ENCODE measurements at regions not wholly inside any gene's neighbourhood (a gene's known extent, or its start where the extent isn't known, plus 50 kb on each side); places are given as distances from the start of the nearest gene placed in this dataset.

DNA sequence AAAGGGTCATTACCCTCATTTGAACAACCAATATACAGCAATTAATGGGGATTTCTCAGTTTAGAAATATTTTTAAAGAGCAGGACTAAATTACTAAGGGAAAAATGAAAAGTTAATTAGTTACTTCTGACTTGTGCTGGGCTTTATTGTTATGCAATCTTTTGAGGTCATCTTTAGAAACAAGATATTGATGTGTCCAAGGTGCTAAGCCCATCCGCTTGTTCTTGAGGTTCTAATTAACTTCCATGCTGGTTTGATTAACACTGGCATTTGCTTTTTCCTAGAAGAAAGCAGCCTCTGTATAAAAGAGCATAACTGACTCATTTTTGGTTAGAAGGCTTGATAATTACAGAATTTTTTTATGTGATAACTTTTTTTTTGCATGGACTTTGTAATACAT is 256.5 kb upstream of the AGTR1 start:
- Mint-ChIP-seq H3K4me3 (no peak overlapping the region), H3K9me3 (no peaks in the 10 kb centered on the region), H3K4me1 (no peaks in the 10 kb centered on the region), H3K36me3 (ENCODE audit: low read depth) (no peaks in the 10 kb centered on the region), H3K27ac (no peak overlapping the region), H3K27me3 (no peaks in the 10 kb centered on the region)
- no peak for DNase-seq
- intact Hi-C loops (cut with micrococcal nuclease): no loop called here

DNA sequence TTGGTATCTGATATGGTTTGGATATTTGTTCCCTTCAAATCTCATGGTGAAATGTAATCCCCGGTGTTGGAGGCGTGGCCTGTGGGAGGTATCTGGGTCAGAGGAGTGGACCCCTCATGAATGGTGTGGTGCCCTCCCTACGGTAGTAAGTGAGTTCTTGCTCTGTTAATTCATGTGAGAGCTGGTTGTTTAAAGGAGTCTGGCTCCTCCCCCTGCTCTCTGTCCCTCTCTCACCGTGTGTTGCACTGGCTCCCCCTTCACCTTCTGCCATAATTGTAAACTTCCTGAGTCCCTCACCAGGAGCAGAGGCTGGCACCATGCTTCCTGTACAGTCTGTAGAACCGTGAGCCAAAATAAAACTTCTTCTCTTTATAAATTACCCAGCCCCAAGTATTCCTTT is 246.9 kb upstream of the AGTR1 start:
- no peak overlapping the region for H3K4me3 Mint-ChIP-seq
- no peak overlapping the region for H3K27ac Mint-ChIP-seq
- no peak for DNase-seq
- intact Hi-C loops (cut with micrococcal nuclease): no loop called here
- no peaks in the 10 kb centered on the region for H3K27me3 Mint-ChIP-seq
- H3K36me3 Mint-ChIP-seq (ENCODE audit: low read depth): no peaks in the 10 kb centered on the region
- no peaks in the 10 kb centered on the region for H3K9me3 Mint-ChIP-seq
- no peaks in the 10 kb centered on the region for H3K4me1 Mint-ChIP-seq

DNA sequence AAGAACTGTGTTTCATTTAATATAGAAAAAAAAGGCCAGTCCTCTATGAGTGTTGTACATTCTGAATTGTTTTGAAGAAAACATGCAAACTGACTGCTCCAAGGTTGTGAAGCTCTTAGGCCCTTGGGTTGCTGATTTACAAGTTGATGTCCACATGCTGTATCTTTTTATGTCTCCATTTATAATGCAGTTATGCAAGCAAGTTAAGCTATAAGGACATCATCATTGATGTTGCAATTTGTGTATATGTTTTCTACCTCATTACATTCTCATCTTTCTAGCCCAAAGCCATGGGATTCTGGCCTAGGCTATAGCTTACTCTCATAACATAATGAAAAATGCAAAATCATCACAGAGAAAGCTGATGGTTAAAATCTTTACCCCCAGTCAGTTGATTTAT is 245.7 kb upstream of the AGTR1 start:
- no peak overlapping the region for H3K4me3 Mint-ChIP-seq
- H3K9me3 Mint-ChIP-seq: no peaks in the 10 kb centered on the region
- no peaks in the 10 kb centered on the region for H3K36me3 Mint-ChIP-seq (ENCODE audit: low read depth)
- no peak for DNase-seq
- H3K27me3 Mint-ChIP-seq: no peaks in the 10 kb centered on the region
- intact Hi-C loops (cut with micrococcal nuclease): no loop called here
- no peaks in the 10 kb centered on the region for H3K4me1 Mint-ChIP-seq
- H3K27ac Mint-ChIP-seq: no peak overlapping the region

DNA sequence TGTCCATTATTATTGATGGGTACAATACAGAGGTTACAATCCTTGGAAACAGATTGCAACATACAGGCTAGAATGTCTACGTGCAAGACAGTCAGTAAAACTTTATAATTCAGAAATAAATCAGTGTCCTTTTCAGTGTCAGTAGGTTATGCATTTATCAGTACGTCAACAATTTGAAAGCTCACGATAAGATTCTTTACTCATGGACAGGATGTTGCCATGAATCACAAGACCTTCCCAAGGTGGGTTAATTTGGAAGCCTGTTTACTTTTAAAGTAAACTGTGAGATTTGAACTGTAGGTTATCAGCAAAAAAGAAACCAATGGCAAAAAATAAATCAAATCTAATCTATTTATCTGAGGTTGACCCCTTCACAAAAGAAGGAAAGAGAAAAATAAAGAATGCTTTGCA is 243.9 kb upstream of the AGTR1 start:
- DNase-seq: no peak
- H3K36me3 Mint-ChIP-seq (ENCODE audit: low read depth): no peaks in the 10 kb centered on the region

DNA sequence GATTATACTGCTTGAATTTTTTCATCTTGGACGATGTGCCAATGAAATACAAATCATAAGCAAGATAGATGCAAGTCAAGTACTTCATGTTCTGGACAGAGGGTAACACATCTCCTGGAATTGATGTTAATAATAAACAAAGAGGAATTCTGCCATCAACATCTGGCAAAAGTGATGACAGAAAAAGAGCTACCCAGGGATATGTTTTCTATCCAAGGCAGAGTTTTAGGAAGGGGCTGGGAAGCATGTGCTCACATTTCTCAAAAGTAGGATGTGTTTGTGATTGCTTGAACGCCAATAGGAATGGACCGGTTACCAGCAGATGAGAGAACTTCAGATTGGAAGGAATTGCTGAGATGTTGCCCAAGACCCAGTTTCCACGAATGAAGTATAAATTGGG is 242.6 kb upstream of the AGTR1 start:
- intact Hi-C loops (cut with micrococcal nuclease): no loop called here
- Mint-ChIP-seq H3K4me1 (no peaks in the 10 kb centered on the region), H3K4me3 (no peak overlapping the region), H3K27me3 (no peaks in the 10 kb centered on the region), H3K27ac (no peak overlapping the region), H3K36me3 (ENCODE audit: low read depth) (no peaks in the 10 kb centered on the region), H3K9me3 (no peaks in the 10 kb centered on the region)
- no peak for DNase-seq

More for the DNA sequence above, 243.9 kb upstream of the AGTR1 start:
- intact Hi-C loops (cut with micrococcal nuclease): no loop called here
- no peaks in the 10 kb centered on the region for H3K9me3 Mint-ChIP-seq
- no peaks in the 10 kb centered on the region for H3K4me1 Mint-ChIP-seq
- H3K27ac Mint-ChIP-seq: no peak overlapping the region
- no peak overlapping the region for H3K4me3 Mint-ChIP-seq
- H3K27me3 Mint-ChIP-seq: no peaks in the 10 kb centered on the region

DNA sequence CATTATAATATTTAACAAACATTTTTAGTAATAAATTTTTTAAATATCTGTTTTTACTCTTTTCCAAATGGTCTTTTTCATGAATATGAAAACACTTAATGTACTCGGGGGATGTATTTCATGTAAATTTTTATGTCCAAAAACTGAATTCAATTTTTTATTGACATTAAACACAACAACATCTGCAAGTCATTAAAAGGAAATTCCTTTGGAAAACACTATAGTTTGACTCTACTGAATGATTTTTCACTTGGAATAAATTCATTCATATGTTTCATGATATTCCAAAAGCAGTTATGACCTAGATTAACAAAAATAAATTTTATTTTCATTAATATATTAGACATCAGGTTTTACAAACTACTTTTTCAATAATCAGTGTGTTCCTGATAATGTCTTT is 239.8 kb upstream of the AGTR1 start:
- no peak for DNase-seq
- Mint-ChIP-seq H3K9me3 (no peaks in the 10 kb centered on the region), H3K4me3 (no peak overlapping the region), H3K27ac (no peak overlapping the region), H3K27me3 (no peaks in the 10 kb centered on the region), H3K4me1 (no peaks in the 10 kb centered on the region), H3K36me3 (ENCODE audit: low read depth) (no peaks in the 10 kb centered on the region)
- intact Hi-C loops (cut with micrococcal nuclease): no loop called here

DNA sequence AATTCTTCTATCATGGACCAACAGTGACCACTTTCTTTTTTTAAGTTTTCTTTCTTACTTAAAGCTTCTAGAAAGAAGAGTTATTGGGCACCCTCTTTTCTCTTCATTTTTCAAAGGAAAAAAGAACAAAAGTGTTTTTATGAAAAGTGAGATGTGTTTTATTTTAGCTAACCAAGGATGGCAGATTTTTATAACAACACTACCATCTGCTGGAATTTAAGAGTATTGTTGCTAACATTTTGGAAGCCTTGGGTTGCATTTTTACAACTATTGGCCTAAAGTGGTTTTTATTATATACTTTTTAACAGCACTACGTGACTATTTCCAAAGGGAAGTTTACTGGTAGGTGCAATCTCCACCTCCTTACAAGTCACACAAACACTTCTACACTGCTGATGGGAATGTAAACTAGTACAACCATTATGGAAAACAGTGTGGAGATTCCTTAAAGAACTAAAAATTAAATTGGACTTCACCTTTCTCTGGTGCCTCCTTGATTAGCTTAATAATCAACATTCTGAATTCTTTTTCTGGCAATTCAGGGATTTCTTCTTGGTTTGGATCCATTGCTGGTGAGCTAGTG is 237.7 kb upstream of the AGTR1 start:
- intact Hi-C loops (cut with micrococcal nuclease): loop anchor here (10.0 kb wide), 1 partner anchor 155 kb away; no protein-coding TSS in a partner anchor
- no peak overlapping the region for H3K4me3 Mint-ChIP-seq
- no peaks in the 10 kb centered on the region for H3K4me1 Mint-ChIP-seq
- H3K9me3 Mint-ChIP-seq: no peaks in the 10 kb centered on the region
- no peaks in the 10 kb centered on the region for H3K36me3 Mint-ChIP-seq (ENCODE audit: low read depth)
- no peak for DNase-seq
- H3K27ac Mint-ChIP-seq: no peak overlapping the region
- no peaks in the 10 kb centered on the region for H3K27me3 Mint-ChIP-seq

DNA sequence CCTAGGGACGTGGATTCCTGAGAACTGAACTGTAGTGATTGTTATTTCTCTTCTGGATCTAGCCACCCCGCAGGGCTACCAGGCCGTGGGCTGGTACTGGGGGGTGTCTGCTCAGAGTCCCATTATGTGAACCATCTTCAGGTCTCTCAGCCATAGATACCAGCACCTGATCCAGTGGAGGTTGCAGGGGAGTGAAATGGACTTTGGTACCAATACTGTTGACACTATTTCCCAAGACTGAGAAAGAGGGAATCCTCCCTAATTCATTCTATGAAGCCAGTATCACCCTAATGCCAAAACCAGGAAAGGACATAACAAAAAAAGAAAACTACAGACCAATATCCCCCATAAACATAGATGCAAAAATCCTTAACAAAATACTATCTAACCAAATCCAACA is 237.0 kb upstream of the AGTR1 start:
- Mint-ChIP-seq H3K27me3 (no peaks in the 10 kb centered on the region), H3K27ac (no peak overlapping the region), H3K36me3 (ENCODE audit: low read depth) (no peaks in the 10 kb centered on the region), H3K9me3 (no peaks in the 10 kb centered on the region), H3K4me3 (no peak overlapping the region), H3K4me1 (no peaks in the 10 kb centered on the region)
- intact Hi-C loops (cut with micrococcal nuclease): loop anchor here (10.0 kb wide), 1 partner anchor 156 kb away; no protein-coding TSS in a partner anchor
- no peak for DNase-seq

DNA sequence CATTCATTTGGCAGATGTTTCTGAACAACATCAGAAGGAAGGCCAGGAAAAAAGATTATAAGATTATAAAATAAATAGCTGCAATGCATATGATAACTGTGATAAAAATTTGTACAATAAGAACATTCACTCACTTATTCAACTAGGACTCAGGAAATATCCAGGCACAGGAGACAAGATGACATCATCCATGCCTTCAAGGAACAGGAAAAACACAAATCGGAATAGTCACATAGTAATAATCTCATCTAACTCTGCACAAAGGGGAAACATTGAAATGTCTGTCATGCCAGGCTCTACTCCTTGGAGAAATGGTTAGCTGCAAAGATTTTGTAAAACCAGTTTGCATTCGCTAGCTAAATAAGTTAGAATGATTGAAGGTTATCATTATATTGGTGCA is 233.5 kb upstream of the AGTR1 start:
- H3K9me3 Mint-ChIP-seq: no peaks in the 10 kb centered on the region
- H3K36me3 Mint-ChIP-seq (ENCODE audit: low read depth): no peaks in the 10 kb centered on the region
- H3K4me1 Mint-ChIP-seq: no peaks in the 10 kb centered on the region
- DNase-seq: no peak
- intact Hi-C loops (cut with micrococcal nuclease): loop anchor here (10.0 kb wide), 1 partner anchor 159 kb away; no protein-coding TSS in a partner anchor
- no peaks in the 10 kb centered on the region for H3K27me3 Mint-ChIP-seq
- no peak overlapping the region for H3K27ac Mint-ChIP-seq
- no peak overlapping the region for H3K4me3 Mint-ChIP-seq

DNA sequence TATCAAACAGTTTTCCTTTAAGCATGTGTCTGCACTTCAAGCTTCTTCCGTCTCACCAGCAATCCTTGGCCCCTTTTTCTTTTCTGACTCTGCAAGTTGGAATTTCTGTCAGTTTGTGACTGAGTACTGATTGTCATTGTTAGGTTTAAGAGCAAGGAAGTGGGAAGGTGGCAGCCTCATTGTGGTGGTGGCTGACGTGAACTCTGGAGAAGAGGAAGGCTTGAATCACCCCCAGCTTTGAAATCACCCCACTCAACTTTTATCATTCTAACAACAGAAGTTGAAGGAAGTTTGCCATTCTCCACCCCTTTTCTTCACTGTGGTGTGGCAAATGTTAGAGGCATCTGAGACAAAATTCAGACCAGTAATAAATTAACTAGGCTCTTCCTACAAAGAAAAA is 231.6 kb upstream of the AGTR1 start:
- no peaks in the 10 kb centered on the region for H3K9me3 Mint-ChIP-seq
- no peak overlapping the region for H3K27ac Mint-ChIP-seq
- intact Hi-C loops (cut with micrococcal nuclease): loop anchor here (10.0 kb wide), 1 partner anchor 161 kb away; no protein-coding TSS in a partner anchor
- DNase-seq: no peak
- no peaks in the 10 kb centered on the region for H3K4me1 Mint-ChIP-seq
- no peaks in the 10 kb centered on the region for H3K36me3 Mint-ChIP-seq (ENCODE audit: low read depth)
- H3K4me3 Mint-ChIP-seq: no peak overlapping the region
- H3K27me3 Mint-ChIP-seq: no peaks in the 10 kb centered on the region

DNA sequence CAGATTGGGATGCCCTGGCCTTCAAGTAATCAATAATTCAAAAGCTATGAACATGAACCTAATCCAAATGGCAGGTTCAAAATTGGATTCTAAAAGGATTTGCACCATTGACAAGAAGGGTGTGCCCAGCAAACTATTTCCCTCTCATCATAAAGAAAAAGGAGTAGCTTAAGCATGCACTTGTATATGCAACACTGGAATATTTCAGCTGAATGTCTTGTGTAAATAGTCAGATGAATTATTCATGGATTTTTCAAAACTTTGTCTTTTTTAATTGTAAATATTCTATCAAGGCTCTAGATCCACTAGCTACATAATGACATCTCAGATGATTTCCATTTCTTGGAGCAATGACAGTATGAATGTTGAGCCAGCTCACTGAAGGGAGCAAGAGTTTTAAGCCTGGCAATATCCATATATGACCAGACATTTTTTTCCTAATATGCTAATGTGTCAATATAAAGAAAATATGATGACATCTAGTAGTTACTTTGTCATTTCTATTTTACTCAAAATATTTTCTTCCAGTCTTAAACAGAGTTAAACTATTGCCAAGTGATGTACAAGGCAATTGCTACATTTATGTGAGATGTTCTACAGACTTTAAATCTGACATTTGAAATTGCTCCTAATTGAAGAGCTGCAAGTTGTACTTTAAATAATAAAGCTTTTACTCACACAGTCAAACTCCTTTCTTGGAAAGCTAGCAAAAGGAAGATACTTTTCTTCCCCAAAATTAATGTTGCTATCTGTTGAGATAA is 230.5 kb upstream of the AGTR1 start:
- Mint-ChIP-seq H3K36me3 (ENCODE audit: low read depth) (no peaks in the 10 kb centered on the region), H3K27me3 (no peaks in the 10 kb centered on the region)

DNA sequence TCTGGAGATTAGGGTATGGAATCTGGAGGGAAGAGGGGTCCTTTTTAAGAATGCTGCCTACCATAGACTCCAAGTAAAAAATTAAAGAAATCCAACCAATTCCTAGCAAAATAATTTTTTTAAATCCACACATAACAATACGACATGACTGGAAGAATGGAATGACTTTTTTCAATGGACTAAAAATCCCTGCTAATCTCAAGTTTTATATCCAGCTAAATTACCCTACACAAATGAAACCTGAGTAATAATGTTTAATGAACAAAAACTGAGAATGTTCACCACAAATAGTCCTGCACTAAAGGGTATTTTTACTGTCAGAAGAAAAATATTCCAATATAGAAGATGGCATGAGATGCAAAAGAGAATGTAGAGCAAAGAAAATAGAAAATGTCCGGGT is 220.3 kb upstream of the AGTR1 start:
- H3K27ac Mint-ChIP-seq: no peak overlapping the region

More for the DNA sequence above, 230.5 kb upstream of the AGTR1 start:
- H3K4me1 Mint-ChIP-seq: no peaks in the 10 kb centered on the region
- intact Hi-C loops (cut with micrococcal nuclease): loop anchor here (10.0 kb wide), 1 partner anchor 162 kb away; no protein-coding TSS in a partner anchor
- no peak overlapping the region for H3K4me3 Mint-ChIP-seq
- no peak for DNase-seq
- H3K9me3 Mint-ChIP-seq: no peaks in the 10 kb centered on the region
- no peak overlapping the region for H3K27ac Mint-ChIP-seq

DNA sequence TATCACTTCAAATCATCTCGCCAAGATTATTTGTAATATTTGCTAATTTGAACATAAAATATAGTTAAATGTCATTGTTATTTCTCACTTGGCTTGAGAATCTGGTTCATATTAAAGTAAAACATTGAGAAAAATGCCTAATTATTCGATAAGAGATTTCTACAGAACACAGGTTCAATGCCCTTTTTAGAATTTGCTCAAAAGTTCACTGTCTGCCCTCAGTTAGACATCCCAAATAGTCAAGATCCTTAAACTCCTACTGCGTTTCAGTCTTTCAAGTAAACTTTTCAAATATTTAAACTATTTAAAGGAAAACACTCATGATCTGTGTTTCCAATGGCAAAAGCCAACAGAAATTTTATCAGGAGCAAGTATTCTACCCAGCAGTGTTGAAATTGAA is 204.1 kb upstream of the AGTR1 start:
- H3K27me3 Mint-ChIP-seq: no peaks in the 10 kb centered on the region
- H3K36me3 Mint-ChIP-seq (ENCODE audit: low read depth): no peaks in the 10 kb centered on the region
- no peak for DNase-seq
- intact Hi-C loops (cut with micrococcal nuclease): no loop called here
- H3K27ac Mint-ChIP-seq: no peak overlapping the region
- H3K4me3 Mint-ChIP-seq: no peak overlapping the region
- H3K4me1 Mint-ChIP-seq: no peaks in the 10 kb centered on the region
- no peaks in the 10 kb centered on the region for H3K9me3 Mint-ChIP-seq

More for the DNA sequence above, 220.3 kb upstream of the AGTR1 start:
- intact Hi-C loops (cut with micrococcal nuclease): no loop called here
- H3K4me3 Mint-ChIP-seq: no peak overlapping the region
- H3K9me3 Mint-ChIP-seq: peaks cover 3% of the 10 kb centered on the region
- H3K36me3 Mint-ChIP-seq (ENCODE audit: low read depth): no peaks in the 10 kb centered on the region
- DNase-seq: no peak
- no peaks in the 10 kb centered on the region for H3K4me1 Mint-ChIP-seq
- no peaks in the 10 kb centered on the region for H3K27me3 Mint-ChIP-seq

DNA sequence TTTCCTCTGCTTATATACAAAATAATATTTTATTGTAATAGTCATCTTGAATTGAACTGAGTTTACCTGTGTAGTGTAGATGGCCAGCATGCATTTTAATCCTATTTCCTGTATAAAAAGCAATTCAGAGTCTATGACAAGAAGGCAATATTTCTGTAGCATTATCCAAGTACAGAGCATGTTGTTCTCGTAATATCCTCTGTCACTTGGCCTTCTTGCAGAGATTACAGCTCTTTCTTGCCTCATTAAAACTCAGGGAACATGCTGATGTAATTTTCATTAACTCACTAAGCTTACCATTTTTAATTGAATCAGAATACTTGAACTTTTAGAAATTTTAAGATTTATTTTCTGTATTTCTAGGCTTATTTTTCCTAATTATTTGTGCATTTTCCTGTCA is 203.3 kb upstream of the AGTR1 start:
- Mint-ChIP-seq H3K27me3 (no peaks in the 10 kb centered on the region), H3K4me1 (no peaks in the 10 kb centered on the region), H3K36me3 (ENCODE audit: low read depth) (no peaks in the 10 kb centered on the region), H3K9me3 (no peaks in the 10 kb centered on the region), H3K4me3 (no peak overlapping the region), H3K27ac (no peak overlapping the region)
- no peak for DNase-seq
- intact Hi-C loops (cut with micrococcal nuclease): no loop called here
